OCI-LY1 (cell line): ENCODE measurements at regions not wholly inside any gene's neighbourhood (a gene's known extent, or its start where the extent isn't known, plus 50 kb on each side); places are given as distances from the start of the nearest gene placed in this dataset.
"Not testable (repeated sequence)": the region's sequence is repeated elsewhere in the genome, so short reads cannot be mapped to it uniquely, and the experiment has no call there.

Experiments used
- H2AFZ ChIP-seq: fragments of 200-600 bp; sonication (generic), shearing (Covaris generic); 2 replicates; pipeline ENCODE4 v1.6.0; 2014; ENCODE audit warnings: antibody characterized with exemption, mild to moderate bottlenecking, low read length
- H3F3A ChIP-seq: fragments of 200-600 bp; sonication (generic), shearing (Covaris generic); 2 replicates; pipeline ENCODE4 v1.6.0; 2014; ENCODE audit warnings: mild to moderate bottlenecking, antibody characterized with exemption, low read length, moderate library complexity; ENCODE audit not compliant: insufficient read depth
- H3K27ac ChIP-seq: fragments of 200-600 bp; sonication (generic); 2 replicates; pipeline ENCODE4 v1.5.1; 2014; ENCODE audit warnings: low read length, mixed run types, mild to moderate bottlenecking, low read depth; ENCODE audit not compliant: poor library complexity, severe bottlenecking
- H3K27me3 ChIP-seq: fragments of 200-600 bp; sonication (generic); 2 replicates; pipeline ENCODE4 v1.6.0; 2014; ENCODE audit warnings: antibody characterized with exemption, mild to moderate bottlenecking, low read length, moderate library complexity; ENCODE audit not compliant: insufficient read depth
- H3K36me3 ChIP-seq: fragments of 200-600 bp; sonication (generic); 2 replicates; pipeline ENCODE4 v1.6.1; 2014; ENCODE audit warnings: mild to moderate bottlenecking, antibody characterized with exemption, low read length, moderate library complexity, mixed read lengths; ENCODE audit not compliant: insufficient read depth
- H3K4me1 ChIP-seq: fragments of 200-600 bp; sonication (generic); 2 replicates; pipeline ENCODE4 v1.5.1; 2014; ENCODE audit warnings: mild to moderate bottlenecking, low read length, moderate library complexity; ENCODE audit not compliant: insufficient read depth, severe bottlenecking
- H3K4me2 ChIP-seq: fragments of 200-600 bp; sonication (generic), shearing (Covaris generic); 2 replicates; pipeline ENCODE4 v1.6.1; 2014; ENCODE audit warnings: low read length
- H3K4me3 ChIP-seq: fragments of 200-600 bp; sonication (generic); 2 replicates; pipeline ENCODE4 v1.5.1; 2014; ENCODE audit warnings: low read length, low read depth, mild to moderate bottlenecking, mixed read lengths; ENCODE audit not compliant: poor library complexity, severe bottlenecking
- H3K79me2 ChIP-seq: fragments of 200-600 bp; shearing (Covaris generic); 2 replicates; pipeline ENCODE4 v1.6.1; 2016; ENCODE audit warnings: mixed run types, low read length, mixed read lengths; ENCODE audit not compliant: insufficient read depth
- H3K9ac ChIP-seq: fragments of 200-600 bp; sonication (generic), shearing (Covaris generic); 2 replicates; pipeline ENCODE4 v1.6.1; 2014; ENCODE audit warnings: mild to moderate bottlenecking, low read length, mixed read lengths
- H3K9me2 ChIP-seq: fragments of 200-600 bp; sonication (generic), shearing (Covaris generic); 2 replicates; pipeline ENCODE4 v1.6.1; 2014; ENCODE audit warnings: low read depth, mild to moderate bottlenecking, low read length, mixed read lengths
- H3K9me3 ChIP-seq: fragments of 200-600 bp; shearing (Covaris generic); 2 replicates; pipeline ENCODE4 v1.6.1; 2014; ENCODE audit warnings: low read length, mixed read lengths
- H4K20me1 ChIP-seq: fragments of 200-600 bp; sonication (generic), shearing (Covaris generic); 2 replicates; pipeline ENCODE4 v1.6.0; 2016; ENCODE audit warnings: mild to moderate bottlenecking, low read length; ENCODE audit not compliant: insufficient read depth
- CTCF ChIP-seq: fragments of 200-600 bp; sonication (generic), shearing (Covaris generic); IDR thresholded peaks from 2 replicates; pipeline ENCODE4 v1.5.1; 2017; ENCODE audit warnings: mild to moderate bottlenecking, antibody characterized with exemption, low read length, moderate library complexity, mixed read lengths
- EZH2 ChIP-seq: fragments of 200-600 bp; sonication (generic), shearing (Covaris generic); IDR thresholded peaks from 2 replicates; pipeline ENCODE4 v1.8.0; 2017; ENCODE audit warnings: borderline replicate concordance, mixed run types, mild to moderate bottlenecking, antibody characterized with exemption, low read length, moderate library complexity, mixed read lengths

GRCh38 chr11:71153005-71153390 lies 99.4 kb downstream of the SHANK2 start:
- Histone ChIP-seq H3K27ac (no peak overlapping the region), H3F3A (no peaks in the 10 kb centered on the region), H3K79me2 (no peaks in the 10 kb centered on the region), H3K4me2 (no peak overlapping the region), H3K9me2 (no peaks in the 10 kb centered on the region), H4K20me1 (no peaks in the 10 kb centered on the region), H3K27me3 (no peaks in the 10 kb centered on the region), H3K36me3 (no peaks in the 10 kb centered on the region), H3K4me3 (no peak overlapping the region), H3K4me1 (no peaks in the 10 kb centered on the region), H2AFZ (no peak overlapping the region), H3K9me3 (no peaks in the 10 kb centered on the region), H3K9ac (no peak overlapping the region)
- TF ChIP-seq CTCF, result no peak
- no peak for TF ChIP-seq EZH2

- not testable (repeated sequence) for H2AFZ ChIP-seq, H3K4me1 ChIP-seq, H3K4me3 ChIP-seq, H3K27me3 ChIP-seq, H3K79me2 ChIP-seq, H3K36me3 ChIP-seq, H3K9me2 ChIP-seq, H3F3A ChIP-seq, H4K20me1 ChIP-seq, H3K27ac ChIP-seq, H3K4me2 ChIP-seq, H3K9ac ChIP-seq, H3K9me3 ChIP-seq
Observed at GRCh38 chr11:71152312-71153004, 99.9 kb downstream of the SHANK2 start.

GRCh38 chr11:71151561-71151960 lies 100.8 kb downstream of the SHANK2 start:
- Histone ChIP-seq H3K79me2 (no peaks in the 10 kb centered on the region), H3K9ac (no peak overlapping the region), H3K36me3 (no peaks in the 10 kb centered on the region), H3K4me3 (no peak overlapping the region), H3K27ac (no peak overlapping the region), H3K9me3 (no peaks in the 10 kb centered on the region), H2AFZ (no peak overlapping the region), H3F3A (no peaks in the 10 kb centered on the region), H3K4me1 (no peaks in the 10 kb centered on the region), H3K4me2 (no peak overlapping the region), H4K20me1 (no peaks in the 10 kb centered on the region), H3K27me3 (no peaks in the 10 kb centered on the region), H3K9me2 (no peaks in the 10 kb centered on the region)
- TF ChIP-seq CTCF, result no peak
- no peak for TF ChIP-seq EZH2

- Histone ChIP-seq H3K9ac (no peak overlapping the region), H3K27ac (no peak overlapping the region), H3K4me2 (no peak overlapping the region), H3F3A (no peaks in the 10 kb centered on the region), H3K4me1 (no peaks in the 10 kb centered on the region), H3K27me3 (no peaks in the 10 kb centered on the region), H3K4me3 (no peak overlapping the region), H3K79me2 (no peaks in the 10 kb centered on the region), H3K9me2 (no peaks in the 10 kb centered on the region), H3K9me3 (no peaks in the 10 kb centered on the region), H2AFZ (no peak overlapping the region), H3K36me3 (no peaks in the 10 kb centered on the region), H4K20me1 (no peaks in the 10 kb centered on the region)
- TF ChIP-seq EZH2 (no peak), CTCF (no peak)
Observed at GRCh38 chr11:71150859-71151258, 101.5 kb downstream of the SHANK2 start.
